Kidney glomerular epithelial cell (primary cell): ENCODE measurements at regions not wholly inside any gene's neighbourhood (a gene's known extent, or its start where the extent isn't known, plus 50 kb on each side); places are given as distances from the start of the nearest gene placed in this dataset.
"Not testable (repeated sequence)": the region's sequence is repeated elsewhere in the genome, so short reads cannot be mapped to it uniquely, and the experiment has no call there.

ENCODE experiments used
- DNase-seq: peaks from one replicate; lab custom pipeline; 2025; lab: John Stamatoyannopoulos, UW

GRCh38 chr12:23259558-23259957, 634.6 kb downstream of the ETNK1 start:
- no peak for DNase-seq

- DNase-seq = no peak
Measured at GRCh38 chr12:23262670-23263069, 637.7 kb downstream of the ETNK1 start.

GRCh38 chr12:23277831-23278230, 652.9 kb downstream of the ETNK1 start:
- no peak for DNase-seq

GRCh38 chr12:23281295-23281694, 656.3 kb downstream of the ETNK1 start:
- no peak for DNase-seq

GRCh38 chr12:23282701-23283100, 657.7 kb downstream of the ETNK1 start:
- DNase-seq = no peak

- DNase-seq = not testable (repeated sequence)
Measured at GRCh38 chr12:23285764-23286530, 661.0 kb downstream of the ETNK1 start.

- DNase-seq = no peak
Measured at GRCh38 chr12:23290627-23291330, 658.7 kb downstream of the SOX5 start.

- DNase-seq = no peak
Measured at GRCh38 chr12:23303220-23303619, 646.2 kb downstream of the SOX5 start.

GRCh38 chr12:23303821-23304220, 645.6 kb downstream of the SOX5 start:
- no peak for DNase-seq

- no peak for DNase-seq
Measured at GRCh38 chr12:23333938-23334337, 615.5 kb downstream of the SOX5 start.

- DNase-seq = no peak
Measured at GRCh38 chr12:23335593-23335992, 613.9 kb downstream of the SOX5 start.

GRCh38 chr12:23337213-23337612, 612.3 kb downstream of the SOX5 start:
- DNase-seq = no peak

- DNase-seq = no peak
Measured at GRCh38 chr12:23340351-23340750, 609.1 kb downstream of the SOX5 start.

GRCh38 chr12:23342407-23342806, 607.1 kb downstream of the SOX5 start:
- DNase-seq = no peak

GRCh38 chr12:23349564-23349963, 599.9 kb downstream of the SOX5 start:
- no peak for DNase-seq

- no peak for DNase-seq
Measured at GRCh38 chr12:23350808-23351207, 598.7 kb downstream of the SOX5 start.

GRCh38 chr12:23352670-23353069, 596.8 kb downstream of the SOX5 start:
- DNase-seq = no peak

- DNase-seq = no peak
Measured at GRCh38 chr12:23354800-23355199, 594.7 kb downstream of the SOX5 start.

- DNase-seq = no peak
Measured at GRCh38 chr12:23356440-23356839, 593.0 kb downstream of the SOX5 start.

- DNase-seq = no peak
Measured at GRCh38 chr12:23356927-23357708, 592.4 kb downstream of the SOX5 start.

GRCh38 chr12:23359975-23360701, 589.3 kb downstream of the SOX5 start:
- no peak for DNase-seq

- DNase-seq = no peak
Measured at GRCh38 chr12:23361971-23362370, 587.5 kb downstream of the SOX5 start.
